HepG2 (cell line): ENCODE measurements at regions not wholly inside any gene's neighbourhood (a gene's known extent, or its start where the extent isn't known, plus 50 kb on each side); places are given as distances from the start of the nearest gene placed in this dataset.

Source experiments
- ATAC-seq: fragments of 200-7000 bp; cut with Tn5 transposase; 3 replicates; pipeline ENCODE4 v1.9.1; 2020; ENCODE audit warnings: mild to moderate bottlenecking, moderate library complexity
- BruUV-seq: library from RNA; stranded (reverse); fragments of 400-500 nt; replicated peaks from 2 replicates; lab custom pipeline; 2021; lab: Mats Ljungman, UMichigan
- CTCF ChIA-PET: fragments of 300-600 bp; formaldehyde crosslinking; extraction: SDS; loops from one replicate; lab custom pipeline; 2021; ENCODE audit warnings: low total read pairs, inconsistent platforms, low intra/inter-chr PET ratio; lab: Yijun Ruan, JAX
- POLR2A ChIA-PET: fragments of 350-600 bp; sonication (Branson Sonifier 250); formaldehyde crosslinking; loops from one replicate; lab custom pipeline; 2020; ENCODE audit warnings: antibody characterized with exemption, inconsistent platforms; lab: Yijun Ruan, JAX
- DNase-seq: peaks from one replicate; pipeline ENCODE4 v3.0.0-alpha.2; 2015; ENCODE audit warnings: low spot score
- FAIRE-seq: peaks from 3 replicates; lab custom pipeline; 2011; peaks lifted over from hg19 to GRCh38; lab: Jason Lieb, UNC
- H2AFZ ChIP-seq: one replicate; pipeline ENCODE4 v1.6.1; 2011; ENCODE audit warnings: low read length, inconsistent platforms
- H3K27ac ChIP-seq: fragments of 300-600 bp; 3 replicates; pipeline ENCODE4 v1.8.0; 2011; ENCODE audit warnings: mixed run types, mild to moderate bottlenecking, mixed read lengths, low read length, inconsistent platforms; ENCODE audit not compliant: insufficient read depth; ENCODE audit errors: extremely low read length
- H3K27me3 ChIP-seq, 2 experiments: fragments of 200-600 bp in 1 of 2; 2 replicates in 1 of 2; 3 replicates in 1 of 2; pipeline versions ENCODE4 v1.6.0 to v1.8.0; 2011; ENCODE audit warnings: low read length in 2 of 2, mild to moderate bottlenecking in 2 of 2, moderate library complexity in 2 of 2, inconsistent platforms in 1 of 2; ENCODE audit not compliant: insufficient read depth in 2 of 2, control insufficient read depth in 1 of 2
- H3K36me3 ChIP-seq, 2 experiments: fragments of 200-600 bp in 1 of 2; replicated peaks in 1 of 2; 2 replicates in 1 of 2; 3 replicates in 1 of 2; pipeline versions ENCODE4 v1.5.1 to v1.8.0; 2011; ENCODE audit warnings: low read length in 2 of 2, inconsistent platforms in 1 of 2; ENCODE audit not compliant: insufficient read depth in 2 of 2, control insufficient read depth in 1 of 2
- H3K4me1 ChIP-seq: 2 replicates; pipeline ENCODE4 v1.5.1; 2012; ENCODE audit warnings: low read length, inconsistent platforms; ENCODE audit not compliant: insufficient read depth
- H3K4me2 ChIP-seq: 2 replicates; pipeline ENCODE4 v1.6.0; 2011; ENCODE audit warnings: low read depth, low read length, inconsistent platforms
- H3K4me3 ChIP-seq, 3 experiments: fragments of 200-600 bp in 1 of 3; sonication (generic), shearing (Covaris generic) in 1 of 3; replicated peaks in 1 of 3; 2 replicates each; pipeline ENCODE4 v1.5.1; 2011 to 2016; ENCODE audit warnings: low read length in 3 of 3, inconsistent platforms in 2 of 3, low read depth in 2 of 3, mild to moderate bottlenecking in 2 of 3, control low read depth in 1 of 3, mixed read lengths in 1 of 3; ENCODE audit not compliant: insufficient read depth in 1 of 3
- H3K79me2 ChIP-seq: one replicate; pipeline ENCODE4 v1.6.1; 2011; ENCODE audit warnings: low read length, inconsistent platforms; ENCODE audit not compliant: insufficient read depth
- H3K9ac ChIP-seq: 2 replicates; pipeline ENCODE4 v1.6.0; 2011; ENCODE audit warnings: mild to moderate bottlenecking, low read depth, low read length, inconsistent platforms; ENCODE audit not compliant: insufficient read depth
- H3K9me3 ChIP-seq: 2 replicates; pipeline ENCODE4 v1.5.1; 2012; ENCODE audit warnings: mild to moderate bottlenecking, low read length
- H4K20me1 ChIP-seq: 2 replicates; pipeline ENCODE4 v1.6.0; 2011; ENCODE audit warnings: inconsistent platforms, mild to moderate bottlenecking, low read length, moderate library complexity; ENCODE audit not compliant: insufficient read depth
- SRSF1 ChIP-seq: fragments of 200-400 bp; formaldehyde crosslinking; optimal IDR thresholded peaks from 2 replicates; pipeline ENCODE3; 2017; ENCODE audit warnings: mild to moderate bottlenecking, low read depth, low read length, moderate library complexity
- TAF15 ChIP-seq: fragments of 200-400 bp; formaldehyde crosslinking; IDR thresholded peaks from one replicate; pipeline ENCODE4 v1.6.1; 2018; ENCODE audit warnings: mild to moderate bottlenecking, low read depth, low read length; ENCODE audit not compliant: poor library complexity, severe bottlenecking
- ZNF354B ChIP-seq: sonication (generic); formaldehyde crosslinking; IDR thresholded peaks from 2 replicates; pipeline ENCODE4 v1.8.0; 2022; ENCODE audit warnings: mild to moderate bottlenecking, missing genetic modification reagents
- WGBS: methylation state at CpG from one replicate; pipeline ENCODE4 v1.1.6; 2017; ENCODE audit warnings: low lambda C conversion rate; 5-methylcytosine and 5-hydroxymethylcytosine counted together
- in situ Hi-C: cut with HindIII; loops from 2 replicates; pipeline ENCODE4 v1.10.0; 2017; ENCODE audit warnings: low pct_unique_long_range_greater_than_20kb; ENCODE audit not compliant: extremely low pct_ligation_motif_present
- intact Hi-C: fragments of 100-400 bp; cut with micrococcal nuclease; formaldehyde crosslinking; loops from one replicate; pipeline ENCODE4 v1.10.0; 2022; ENCODE audit not compliant: unreplicated experiment
- TF ChIP-seq, protein P1 (sequence below): sonication (generic); formaldehyde crosslinking; IDR thresholded peaks from 2 replicates; pipeline ENCODE4 v1.4.0; 2020; ENCODE audit warnings: low read depth, missing genetic modification reagents

DNA sequence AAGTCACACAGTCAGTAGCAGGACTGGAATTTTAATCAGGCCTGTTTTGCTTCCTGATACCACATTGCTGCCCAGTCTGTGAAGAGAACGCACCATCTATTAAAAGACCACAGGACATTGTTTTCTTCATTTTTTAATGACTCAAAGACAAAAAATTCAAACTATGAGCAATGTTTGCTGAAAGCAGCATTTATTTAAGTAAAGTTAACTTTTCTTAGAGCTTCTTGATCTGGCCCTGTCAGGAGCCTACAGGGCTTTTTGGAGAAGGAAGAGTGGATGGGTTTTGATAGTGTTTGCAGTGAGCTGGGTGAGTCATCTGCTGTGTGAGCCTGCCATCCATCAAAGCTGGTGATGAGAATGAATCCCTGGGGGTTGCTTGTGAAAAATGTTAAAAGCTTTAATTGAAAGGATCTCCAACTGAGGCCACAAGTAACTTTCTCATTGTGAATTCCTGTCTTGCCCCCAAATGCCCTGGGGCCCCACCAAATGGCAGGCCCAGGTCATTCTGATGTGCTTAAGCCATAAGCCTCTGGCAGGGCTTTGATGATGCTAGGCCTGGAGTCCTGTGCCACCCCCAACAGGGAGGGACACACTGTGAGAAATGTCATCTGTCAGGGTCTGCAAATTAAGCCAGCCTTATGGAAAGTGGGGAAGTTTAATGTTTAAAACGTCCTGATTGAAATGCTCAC is 136.2 kb upstream of the PFN2 start:
- no TSS peak for BruUV-seq
- DNase-seq, result no peak
- 18% methylated on average over 2 of the region's 2 CpGs for WGBS

More for the DNA sequence above, 136.2 kb upstream of the PFN2 start:
- Histone ChIP-seq H3K27me3 (no peaks in the 10 kb centered on the region; a peak in 1 of 5 replicates), H3K4me3 (no peak overlapping the region), H3K4me1 (no peaks in the 10 kb centered on the region), H3K9ac (no peak overlapping the region)
- no peak for FAIRE-seq
- in situ Hi-C loops, result no loop called here
- no peak for TF ChIP-seq ZNF354B (CRISPR knock-in tag)
- TF ChIP-seq SRSF1, result no peak
- TF ChIP-seq, protein P1, sequence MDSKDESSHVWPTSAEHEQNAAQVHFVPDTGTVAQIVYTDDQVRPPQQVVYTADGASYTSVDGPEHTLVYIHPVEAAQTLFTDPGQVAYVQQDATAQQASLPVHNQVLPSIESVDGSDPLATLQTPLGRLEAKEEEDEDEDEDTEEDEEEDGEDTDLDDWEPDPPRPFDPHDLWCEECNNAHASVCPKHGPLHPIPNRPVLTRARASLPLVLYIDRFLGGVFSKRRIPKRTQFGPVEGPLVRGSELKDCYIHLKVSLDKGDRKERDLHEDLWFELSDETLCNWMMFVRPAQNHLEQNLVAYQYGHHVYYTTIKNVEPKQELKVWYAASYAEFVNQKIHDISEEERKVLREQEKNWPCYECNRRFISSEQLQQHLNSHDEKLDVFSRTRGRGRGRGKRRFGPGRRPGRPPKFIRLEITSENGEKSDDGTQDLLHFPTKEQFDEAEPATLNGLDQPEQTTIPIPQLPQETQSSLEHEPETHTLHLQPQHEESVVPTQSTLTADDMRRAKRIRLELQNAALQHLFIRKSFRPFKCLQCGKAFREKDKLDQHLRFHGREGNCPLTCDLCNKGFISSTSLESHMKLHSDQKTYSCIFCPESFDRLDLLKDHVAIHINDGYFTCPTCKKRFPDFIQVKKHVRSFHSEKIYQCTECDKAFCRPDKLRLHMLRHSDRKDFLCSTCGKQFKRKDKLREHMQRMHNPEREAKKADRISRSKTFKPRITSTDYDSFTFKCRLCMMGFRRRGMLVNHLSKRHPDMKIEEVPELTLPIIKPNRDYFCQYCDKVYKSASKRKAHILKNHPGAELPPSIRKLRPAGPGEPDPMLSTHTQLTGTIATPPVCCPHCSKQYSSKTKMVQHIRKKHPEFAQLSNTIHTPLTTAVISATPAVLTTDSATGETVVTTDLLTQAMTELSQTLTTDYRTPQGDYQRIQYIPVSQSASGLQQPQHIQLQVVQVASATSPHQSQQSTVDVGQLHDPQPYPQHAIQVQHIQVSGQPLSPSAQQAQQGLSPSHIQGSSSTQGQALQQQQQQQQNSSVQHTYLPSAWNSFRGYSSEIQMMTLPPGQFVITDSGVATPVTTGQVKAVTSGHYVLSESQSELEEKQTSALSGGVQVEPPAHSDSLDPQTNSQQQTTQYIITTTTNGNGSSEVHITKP, result no peak
- TF ChIP-seq TAF15, result no peak
- TF ChIP-seq, all 625 proteins: peak for 0
- ChIA-PET CTCF (no interaction called here), POLR2A (no interaction called here)
- Histone ChIP-seq H3K36me3 (no peaks in the 10 kb centered on the region), H3K9me3 (peaks cover 1% of the 10 kb centered on the region), H3K4me2 (no peak overlapping the region), H2AFZ (no peak overlapping the region), H4K20me1 (no peaks in the 10 kb centered on the region), H3K27ac (no peak overlapping the region), H3K79me2 (no peaks in the 10 kb centered on the region)
- ATAC-seq, result no peak
- intact Hi-C loops, result no loop called here
